ENCODE measurements at regions not wholly inside any gene's neighbourhood (a gene's known extent, or its start where the extent isn't known, plus 50 kb on each side); places are given as distances from the start of the nearest gene placed in this dataset.
A peak's percentile ranks its signal among the peaks of the same experiment; 100 is the strongest.
"Not testable (repeated sequence)": the region's sequence is repeated elsewhere in the genome, so short reads cannot be mapped to it uniquely, and the experiment has no call there.

GRCh38 chr5:124796495-124796894 is 50.1 kb upstream of the ZNF608 start:
- DNase-seq (ENCODE audit: low spot score) = no peak

- DNase-seq (ENCODE audit: low spot score) = no peak
Observed at GRCh38 chr5:124797665-124798087, 51.2 kb upstream of the ZNF608 start.

GRCh38 chr5:124798890-124799289 is 52.5 kb upstream of the ZNF608 start:
- no peak for DNase-seq (ENCODE audit: low spot score)

- DNase-seq (ENCODE audit: low spot score) = no peak
Observed at GRCh38 chr5:124801551-124801950, 55.1 kb upstream of the ZNF608 start.

DNA sequence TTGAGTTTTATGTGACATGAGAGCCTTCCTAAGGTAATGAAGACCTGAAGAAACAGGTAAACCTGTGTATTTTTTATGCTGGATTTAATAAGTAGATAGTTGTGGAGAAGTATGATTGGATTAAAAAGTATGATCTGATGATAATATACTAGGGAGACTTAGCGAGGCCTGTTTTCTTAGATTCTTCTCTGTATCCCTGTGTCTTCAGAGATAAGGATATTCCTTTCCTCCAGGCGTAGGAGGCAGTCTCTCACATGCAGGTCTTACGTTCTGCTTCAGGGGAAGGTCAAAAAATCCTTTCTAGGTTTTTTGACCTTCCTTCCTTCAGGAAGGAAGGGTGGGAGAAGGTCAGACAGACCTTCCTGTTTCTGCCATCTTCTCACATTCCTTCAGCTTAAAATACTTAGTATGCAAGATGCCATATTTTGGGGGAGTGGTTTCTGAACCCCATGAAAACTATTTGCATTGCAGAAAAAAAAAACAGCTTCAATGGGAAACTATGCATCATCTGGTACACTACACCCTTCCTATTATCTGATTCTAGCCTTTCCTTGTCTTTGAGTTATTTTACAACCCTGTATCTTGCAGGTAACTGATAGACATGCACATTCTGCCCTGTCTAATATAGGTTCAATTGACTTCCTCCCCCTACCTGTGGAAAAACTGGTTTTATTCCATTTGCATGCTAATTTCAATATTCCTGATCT is 57.3 kb upstream of the ZNF608 start:
- no peak for DNase-seq (ENCODE audit: low spot score)

- no peak for DNase-seq (ENCODE audit: low spot score)
Observed at GRCh38 chr5:124806026-124806372, 59.6 kb upstream of the ZNF608 start.

DNA sequence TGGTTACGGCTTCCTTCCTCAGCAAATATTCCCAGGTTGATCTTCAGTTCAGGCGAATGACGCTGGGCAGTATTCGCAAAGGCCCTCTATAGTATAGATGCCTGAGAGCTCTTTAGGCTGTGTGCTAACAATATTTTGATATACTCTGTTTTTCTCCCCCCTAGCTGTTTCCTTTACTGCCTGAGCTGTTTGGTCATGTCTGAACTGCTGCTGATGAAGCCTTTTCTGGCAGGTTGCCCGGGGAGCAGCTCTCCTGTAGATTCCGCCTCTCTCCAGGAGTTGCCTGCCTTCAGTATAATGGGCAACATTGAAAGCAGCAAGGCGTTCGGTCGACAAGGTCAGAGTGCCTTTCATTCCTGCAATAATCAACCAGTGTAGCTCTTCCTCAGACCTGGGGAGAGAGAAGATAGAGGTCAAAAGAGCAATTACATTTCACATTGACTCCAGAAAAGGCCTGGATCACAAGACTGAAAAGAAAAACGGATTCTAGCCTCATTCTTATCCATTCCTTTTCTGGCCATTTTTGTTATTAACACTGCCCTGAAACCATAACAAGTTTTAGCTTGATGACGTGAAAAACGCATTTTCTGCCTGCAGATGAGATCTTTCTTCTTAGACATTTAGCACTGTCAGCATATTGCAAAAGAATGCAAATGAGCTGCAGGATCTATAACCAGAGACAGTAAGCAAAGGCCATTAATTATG is 60.1 kb upstream of the ZNF608 start:
- DNase-seq (ENCODE audit: low spot score) = peak; percentile 60

DNA sequence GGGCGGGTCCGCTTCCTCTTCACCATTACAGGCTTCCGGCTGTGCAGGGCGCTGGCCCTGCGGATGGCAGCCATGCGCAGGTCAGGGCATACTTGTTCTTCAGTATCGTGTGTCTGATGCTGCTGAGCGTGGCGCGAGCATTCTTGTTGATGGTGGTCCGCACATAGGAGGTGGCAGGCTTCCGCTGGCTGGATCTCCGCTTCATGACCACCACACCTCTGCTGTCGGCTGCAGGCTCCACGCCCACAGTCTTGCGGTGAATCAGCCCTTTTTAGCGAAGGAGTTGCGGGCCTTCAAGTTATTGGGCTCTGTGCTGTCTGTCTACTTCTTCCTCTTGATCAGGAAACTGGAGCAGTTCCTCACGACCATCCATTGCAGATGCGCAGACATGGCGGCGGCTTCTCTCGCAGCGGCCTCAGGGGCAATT is 62.4 kb upstream of the ZNF608 start:
- DNase-seq (ENCODE audit: low spot score) = no peak

GRCh38 chr5:124810396-124811006 is 64.1 kb upstream of the ZNF608 start:
- DNase-seq (ENCODE audit: low spot score) = no peak

DNA sequence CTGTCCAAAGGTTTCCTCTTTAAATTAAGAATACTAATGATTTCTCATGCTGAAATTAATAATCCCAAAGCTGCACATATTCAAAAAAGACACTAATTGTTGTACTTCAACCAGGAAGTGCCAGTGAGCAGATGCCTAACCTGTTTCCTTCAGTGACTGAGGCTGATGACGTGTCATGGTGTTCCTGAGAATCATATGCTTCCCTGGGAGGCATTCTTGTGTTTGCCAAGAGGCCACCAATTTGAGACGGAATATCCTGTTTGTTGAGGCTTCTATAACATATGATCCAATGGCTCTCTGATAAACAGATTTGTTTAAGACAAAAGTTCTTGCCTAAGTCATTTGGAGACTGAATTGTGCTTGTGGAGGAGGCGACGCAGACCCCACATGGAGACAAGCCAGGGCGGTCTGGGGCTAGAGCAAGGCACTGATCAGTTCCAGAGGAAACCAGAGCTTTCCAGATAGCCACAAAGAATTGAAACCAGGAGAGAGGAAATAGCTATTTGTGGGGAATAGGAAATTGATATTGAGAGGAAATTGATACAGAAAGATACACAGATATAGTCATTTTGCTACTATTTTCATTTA is 66.4 kb upstream of the ZNF608 start:
- no peak for DNase-seq (ENCODE audit: low spot score)

DNA sequence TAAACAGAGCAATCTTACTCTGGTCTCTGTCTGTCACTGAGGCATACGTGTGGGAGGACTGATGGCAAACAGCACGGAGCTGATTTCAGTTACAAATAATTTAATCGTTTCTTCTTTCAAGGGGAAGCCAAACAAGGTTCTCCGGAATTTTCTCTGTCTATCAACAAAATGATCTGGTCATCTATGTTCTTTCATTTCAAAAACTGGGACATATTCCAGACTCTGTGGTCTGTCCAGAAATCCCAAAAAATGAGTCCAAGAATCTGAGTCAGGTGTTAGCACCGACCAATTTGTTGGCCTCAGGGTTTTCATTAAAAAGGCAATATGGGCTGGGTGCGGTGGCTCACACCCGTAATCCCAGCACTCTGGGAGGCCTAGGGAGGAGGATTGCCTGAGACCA is 69.9 kb upstream of the ZNF608 start:
- DNase-seq (ENCODE audit: low spot score) = no peak

- DNase-seq (ENCODE audit: low spot score) = no peak
Observed at GRCh38 chr5:124819201-124819600, 72.8 kb upstream of the ZNF608 start.

DNA sequence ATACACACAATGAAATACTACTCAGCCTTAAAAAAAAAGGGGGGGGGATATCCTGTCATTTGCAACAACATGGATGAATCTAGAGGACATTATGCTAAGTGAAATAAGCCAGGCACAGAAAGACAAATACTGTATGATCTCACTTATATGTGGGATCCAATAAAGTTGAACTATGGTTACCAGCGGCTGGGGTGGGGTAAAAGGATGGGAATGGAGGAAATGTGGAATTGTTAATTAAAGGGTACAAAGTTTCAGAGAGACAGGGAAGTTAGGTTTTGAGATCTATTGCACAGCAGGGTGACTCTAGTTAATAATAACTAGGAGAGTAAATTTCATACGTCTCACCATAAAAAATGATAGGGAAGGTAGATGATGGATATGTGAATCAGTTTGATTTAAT is 76.2 kb upstream of the ZNF608 start:
- DNase-seq (ENCODE audit: low spot score) = no peak

DNA sequence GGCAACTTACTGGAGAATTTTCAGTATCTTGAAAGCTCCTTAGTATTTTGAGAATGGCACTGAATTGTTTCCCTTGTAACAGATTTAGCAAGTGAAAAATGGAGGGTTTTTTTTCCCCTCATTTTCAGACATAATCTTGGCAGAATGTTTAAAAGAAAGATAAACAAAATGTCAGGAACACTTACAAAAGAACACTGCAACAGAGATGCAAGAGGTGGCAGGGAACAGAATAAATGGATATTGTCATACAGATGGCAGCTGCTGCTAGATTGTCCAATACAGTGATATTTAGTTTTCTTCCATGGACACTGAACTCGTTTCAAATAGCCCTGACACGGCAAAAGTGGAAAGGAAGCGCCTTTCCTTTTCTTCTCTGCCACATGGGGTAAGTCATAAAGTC is 76.9 kb upstream of the ZNF608 start:
- DNase-seq (ENCODE audit: low spot score) = no peak

DNA sequence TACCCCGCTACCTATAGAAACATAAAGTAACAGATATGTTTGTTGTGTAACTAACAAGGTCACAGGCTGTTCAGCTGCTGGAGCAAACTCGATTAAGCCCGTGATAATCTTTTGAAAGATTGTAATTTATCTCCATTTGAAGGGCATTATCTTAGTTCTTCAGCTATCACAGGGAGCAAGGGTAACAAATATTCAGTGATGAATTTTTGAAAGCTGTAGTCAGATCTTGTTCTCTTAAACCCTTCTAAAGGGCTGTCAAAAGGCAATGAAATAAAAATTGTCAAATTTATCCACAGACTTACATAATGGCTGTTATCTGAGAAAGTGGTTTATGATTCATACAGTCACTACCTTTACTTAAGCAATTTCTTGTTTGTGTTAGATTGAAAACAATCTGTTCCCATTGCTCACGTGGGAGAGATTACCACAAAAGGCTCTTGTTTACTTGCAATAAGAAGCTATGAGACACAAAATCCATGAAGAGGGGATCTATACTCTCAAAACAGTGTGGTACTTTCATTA is 78.3 kb upstream of the ZNF608 start:
- peak; percentile 67 for DNase-seq (ENCODE audit: low spot score)

GRCh38 chr5:124825250-124825982 is 79.0 kb upstream of the ZNF608 start:
- no peak for DNase-seq (ENCODE audit: low spot score)

- no peak for DNase-seq (ENCODE audit: low spot score)
Observed at GRCh38 chr5:124825983-124826337, 79.5 kb upstream of the ZNF608 start.

DNA sequence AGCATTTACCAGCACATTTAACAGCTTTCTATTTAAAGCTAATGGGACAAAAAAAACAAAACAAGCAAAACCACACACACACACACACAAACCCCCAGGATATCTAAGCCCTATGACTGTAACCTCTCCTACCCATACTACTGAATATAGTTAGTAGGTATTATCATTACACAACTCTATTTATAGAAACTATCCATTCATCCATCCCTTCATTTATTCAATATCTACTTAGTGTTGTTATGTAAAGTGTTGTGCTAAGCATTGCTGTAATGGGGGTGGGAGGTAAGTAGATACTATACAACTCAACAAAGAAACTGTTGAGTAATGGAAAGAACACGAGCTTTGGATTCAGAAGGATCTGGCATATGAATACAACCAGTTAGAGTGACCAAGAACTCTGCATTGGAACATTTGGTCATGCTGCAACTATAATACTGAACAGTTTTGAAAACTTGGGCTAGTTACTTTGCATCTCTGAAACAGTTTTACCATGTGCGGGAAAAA is 82.3 kb upstream of the ZNF608 start:
- no peak for DNase-seq (ENCODE audit: low spot score)

- DNase-seq (ENCODE audit: low spot score) = no peak
Observed at GRCh38 chr5:124831687-124832240, 85.3 kb upstream of the ZNF608 start.

- no peak for DNase-seq (ENCODE audit: low spot score)
Observed at GRCh38 chr5:124832510-124832909, 86.1 kb upstream of the ZNF608 start.

- not testable (repeated sequence) for DNase-seq (ENCODE audit: low spot score)
Observed at GRCh38 chr5:124836314-124836713, 89.9 kb upstream of the ZNF608 start.
